Fibroblast of lung (primary cell): ENCODE measurements at regions not wholly inside any gene's neighbourhood (a gene's known extent, or its start where the extent isn't known, plus 50 kb on each side); places are given as distances from the start of the nearest gene placed in this dataset.

Experiments used
- CTCF ChIP-seq, 2 donors: IDR thresholded peaks in 1 of 2; conservative IDR thresholded peaks in 1 of 2; 1 replicate in 1 of 2; 2 replicates in 1 of 2; pipeline ENCODE4 v1.5.1; 2011 to 2012; ENCODE audit warnings: low read length in 2 of 2, control low read depth in 1 of 2, inconsistent platforms in 1 of 2, low read depth in 1 of 2, mild to moderate bottlenecking in 1 of 2
- EZH2 ChIP-seq: IDR thresholded peaks from 2 replicates; pipeline ENCODE4 v1.5.1; 2012; ENCODE audit warnings: low read length, control low read depth, mild to moderate bottlenecking; ENCODE audit errors: missing control alignments

- no peak for TF ChIP-seq CTCF (conservative IDR thresholded peaks at IDR 0.05 in 1 of 2, IDR thresholded peaks at IDR 0.05 in 1 of 2; ENCODE audit: low read depth in 1 of 2, low read length in 2 of 2)
- no peak for TF ChIP-seq EZH2
Measured at GRCh38 chr2:215614296-215614695, 178.4 kb upstream of the FN1 start.
